Endothelial cell of hepatic sinusoid (primary cell): ENCODE measurements at regions not wholly inside any gene's neighbourhood (a gene's known extent, or its start where the extent isn't known, plus 50 kb on each side); places are given as distances from the start of the nearest gene placed in this dataset.

Experiments
- in situ Hi-C: cut with HindIII; loops from 2 replicates; pipeline ENCODE4 v1.10.0; 2017; ENCODE audit warnings: low sequenced_read_pairs

GRCh38 chr7:47724335-47724982 is 142.5 kb upstream of the TNS3 start:
- in situ Hi-C loops: no loop called here

DNA sequence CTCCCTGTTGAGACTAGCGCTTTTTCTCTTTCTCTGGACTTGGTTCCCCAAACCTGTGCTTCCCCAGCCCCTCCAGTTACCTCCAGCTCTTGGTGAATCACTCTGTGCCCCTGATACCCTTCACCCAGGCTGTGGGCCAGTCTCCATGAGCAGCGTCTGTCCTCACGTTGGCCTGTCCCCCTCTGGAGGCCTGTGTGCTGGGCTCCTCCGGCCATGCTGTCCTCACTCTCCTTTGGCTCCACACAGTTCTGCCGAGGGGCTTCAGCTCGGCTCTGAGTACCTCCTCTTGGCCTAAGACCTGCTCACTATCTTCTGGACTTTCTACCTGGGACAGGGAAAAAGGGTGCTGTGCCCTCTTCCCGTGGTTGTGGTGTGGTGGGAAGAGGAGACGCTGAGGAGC is 140.2 kb upstream of the TNS3 start:
- in situ Hi-C loops: no loop called here

DNA sequence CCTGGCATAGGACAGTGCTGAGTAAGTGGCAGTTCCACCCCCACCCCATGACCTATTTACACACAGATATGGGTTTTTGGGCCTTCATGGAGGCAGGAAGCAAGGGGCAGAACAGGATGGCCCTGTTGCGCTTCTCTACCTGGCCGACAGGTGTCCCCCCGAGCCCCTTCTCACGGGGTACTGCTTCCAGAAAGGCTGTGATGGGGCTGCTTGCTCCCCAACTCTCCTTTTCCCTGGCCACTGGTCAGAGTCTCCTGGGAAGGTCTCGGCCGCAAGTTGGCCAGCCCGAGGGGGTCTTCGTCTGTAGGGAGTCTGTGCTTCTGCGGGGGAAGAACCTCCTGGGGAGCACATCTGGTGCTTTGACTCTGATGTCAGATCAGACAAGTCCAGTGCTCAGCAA is 139.8 kb upstream of the TNS3 start:
- in situ Hi-C loops: no loop called here

GRCh38 chr7:47720907-47721244 is 139.0 kb upstream of the TNS3 start:
- in situ Hi-C loops: no loop called here

GRCh38 chr7:47720141-47720906 is 138.4 kb upstream of the TNS3 start:
- in situ Hi-C loops: no loop called here

- in situ Hi-C loops: no loop called here
Observed at GRCh38 chr7:47719675-47720074, 137.8 kb upstream of the TNS3 start.

GRCh38 chr7:47715631-47716068 is 133.7 kb upstream of the TNS3 start:
- in situ Hi-C loops: no loop called here

DNA sequence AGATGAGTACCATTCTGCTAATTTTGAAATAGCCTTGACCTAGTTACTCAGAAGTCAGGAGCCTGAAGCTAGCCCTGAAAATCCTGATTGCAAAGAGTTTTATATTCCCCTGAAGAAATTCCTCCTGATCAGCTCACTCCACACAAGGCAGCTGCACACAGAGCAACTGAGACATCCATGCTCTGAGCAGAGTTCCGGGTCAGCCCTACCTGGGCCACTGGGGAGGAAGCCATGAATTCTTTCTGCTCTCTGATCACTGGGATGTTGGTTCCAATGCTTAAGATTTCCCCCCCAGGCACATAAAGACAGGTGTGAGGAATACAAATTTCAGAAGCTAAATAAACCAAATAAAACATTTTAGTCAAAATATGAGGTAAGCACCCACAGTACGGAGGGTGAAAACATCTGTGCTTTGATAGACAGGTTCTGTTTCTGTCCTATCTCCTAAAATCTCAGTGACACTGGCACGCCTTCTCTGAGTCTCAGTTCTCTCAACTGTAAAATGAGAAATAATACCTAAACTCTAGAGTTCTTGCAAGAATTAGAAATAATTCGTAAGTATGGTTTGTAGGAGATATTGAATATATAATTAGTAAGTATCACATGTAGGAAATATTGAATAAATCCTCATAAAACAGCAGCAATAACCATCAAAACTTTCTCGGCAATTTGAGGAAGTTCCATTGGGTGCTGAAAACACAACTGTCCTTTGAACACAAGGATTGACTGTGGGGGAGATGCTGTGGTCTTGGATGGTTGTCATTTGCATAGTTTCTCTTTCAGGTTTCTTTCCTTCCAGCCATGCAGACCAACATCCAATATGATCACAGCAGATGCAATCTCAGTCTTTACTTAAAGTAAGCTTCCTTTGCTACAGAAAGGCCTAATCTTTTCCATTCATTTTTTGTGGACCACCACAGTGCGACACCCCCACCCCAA is 133.0 kb upstream of the TNS3 start:
- in situ Hi-C loops: no loop called here

- in situ Hi-C loops: no loop called here
Observed at GRCh38 chr7:47713595-47713994, 131.7 kb upstream of the TNS3 start.

GRCh38 chr7:47712416-47712815 is 130.5 kb upstream of the TNS3 start:
- in situ Hi-C loops: no loop called here

DNA sequence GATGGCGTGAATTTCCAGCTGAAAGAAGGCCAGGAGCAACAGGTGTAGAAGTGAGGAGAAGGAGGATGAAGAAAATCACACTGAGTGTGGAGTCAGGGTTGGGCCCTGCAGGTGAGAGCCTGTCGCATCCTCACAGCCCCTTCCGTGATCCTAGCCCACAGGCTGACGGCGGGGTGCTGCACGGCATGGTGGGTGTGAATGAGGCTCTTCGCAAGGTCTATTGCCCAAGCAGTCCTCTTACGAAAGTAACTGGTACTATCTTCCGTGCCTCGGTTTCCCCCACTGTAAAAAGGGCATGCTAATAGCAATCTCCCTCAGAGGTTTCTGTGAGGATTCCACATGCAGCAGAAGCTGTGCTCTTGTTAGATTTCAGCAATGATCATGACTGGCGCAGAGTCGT is 129.9 kb upstream of the TNS3 start:
- in situ Hi-C loops: no loop called here

DNA sequence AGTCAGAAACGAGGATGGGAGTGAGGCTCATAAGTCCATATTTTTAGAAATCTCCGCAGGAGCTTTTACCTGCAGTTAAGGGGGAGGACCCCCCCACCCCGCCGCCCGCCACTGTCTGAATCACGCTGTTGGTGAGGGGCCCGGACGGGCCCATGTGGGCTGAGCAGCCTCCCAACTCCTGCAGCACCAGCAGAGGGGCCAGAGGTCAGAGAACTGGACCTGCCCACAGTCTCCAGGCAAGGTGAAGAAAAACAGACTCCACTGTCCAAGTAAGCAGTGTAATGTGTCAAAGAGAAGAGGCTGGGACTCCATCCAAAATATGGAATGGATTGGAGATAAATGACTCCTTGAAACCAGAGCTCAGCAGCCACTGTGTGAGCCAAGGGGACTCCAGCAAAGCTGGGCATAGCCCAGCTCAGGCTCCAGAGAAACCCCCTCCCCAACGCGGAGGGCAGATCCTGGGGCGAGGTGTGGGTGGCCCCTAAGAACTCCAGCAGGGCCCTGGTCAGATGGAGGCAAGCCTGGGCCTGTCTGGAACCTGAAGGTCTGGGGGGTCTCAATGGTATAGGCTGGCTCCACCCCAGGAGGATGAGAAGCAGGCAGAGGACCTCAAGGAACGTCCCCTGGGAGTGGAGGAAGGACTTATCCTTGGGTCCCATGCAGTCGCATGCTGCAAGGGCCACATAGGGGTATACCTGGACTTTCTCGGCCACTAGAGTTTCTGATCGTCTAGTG is 128.5 kb upstream of the TNS3 start:
- in situ Hi-C loops: no loop called here

DNA sequence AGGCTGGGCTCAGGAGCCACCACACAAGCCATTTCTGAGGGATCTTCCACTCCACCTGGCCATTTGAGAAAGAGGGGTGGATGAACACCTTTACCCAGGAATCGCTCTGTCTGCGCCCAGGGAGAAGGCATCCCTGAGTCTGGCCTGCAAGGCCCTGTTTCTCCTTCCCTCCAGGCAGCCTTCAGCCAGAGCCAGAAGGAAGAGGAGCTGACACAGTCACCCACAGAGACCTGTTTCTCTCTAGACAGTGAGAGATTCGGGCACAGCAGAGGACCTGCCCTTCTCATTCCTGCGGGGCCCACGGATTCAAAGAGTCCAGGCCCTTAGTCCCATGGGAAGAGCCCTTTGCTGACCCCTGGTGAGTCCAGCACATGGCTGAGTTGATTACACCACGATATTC is 127.5 kb upstream of the TNS3 start:
- in situ Hi-C loops: no loop called here

DNA sequence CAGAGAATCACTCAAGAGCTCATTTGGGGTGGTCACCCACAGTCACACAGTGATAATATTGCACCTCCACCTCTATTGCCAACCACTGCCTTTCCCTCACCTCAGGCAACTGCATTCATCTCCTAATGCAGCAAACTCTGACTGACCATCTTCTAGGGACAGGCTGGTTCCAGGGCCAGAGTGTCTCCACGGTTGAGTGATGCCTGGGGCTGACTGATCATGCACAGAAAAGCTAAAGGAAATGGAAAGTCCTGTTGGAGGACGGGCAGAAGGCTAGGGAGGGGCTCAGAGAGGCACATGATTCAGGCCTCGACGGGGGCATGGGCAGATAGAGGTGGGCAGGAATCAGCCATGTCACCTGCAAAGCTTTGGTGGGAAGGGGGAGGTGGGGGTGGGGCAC is 127.1 kb upstream of the TNS3 start:
- in situ Hi-C loops: no loop called here

- in situ Hi-C loops: no loop called here
Observed at GRCh38 chr7:47707583-47707982, 125.7 kb upstream of the TNS3 start.

DNA sequence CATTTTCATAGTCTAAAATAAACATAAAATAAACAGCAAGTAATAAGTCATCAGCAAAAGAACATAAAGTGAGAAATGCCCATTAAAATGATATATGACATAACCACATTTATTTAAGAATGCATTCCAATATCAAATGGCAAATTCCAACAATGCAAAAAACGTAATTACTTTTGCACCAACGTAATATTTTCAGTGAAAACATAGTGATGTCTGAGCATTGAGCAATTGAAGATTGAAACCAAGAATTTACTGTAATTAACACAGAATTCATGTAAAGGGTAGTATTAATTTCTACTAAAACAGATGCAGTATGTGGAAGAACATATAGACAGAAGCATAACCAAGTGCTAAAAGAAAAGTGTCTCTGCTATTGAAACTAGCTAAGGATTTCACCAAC is 123.0 kb upstream of the TNS3 start:
- in situ Hi-C loops: no loop called here

DNA sequence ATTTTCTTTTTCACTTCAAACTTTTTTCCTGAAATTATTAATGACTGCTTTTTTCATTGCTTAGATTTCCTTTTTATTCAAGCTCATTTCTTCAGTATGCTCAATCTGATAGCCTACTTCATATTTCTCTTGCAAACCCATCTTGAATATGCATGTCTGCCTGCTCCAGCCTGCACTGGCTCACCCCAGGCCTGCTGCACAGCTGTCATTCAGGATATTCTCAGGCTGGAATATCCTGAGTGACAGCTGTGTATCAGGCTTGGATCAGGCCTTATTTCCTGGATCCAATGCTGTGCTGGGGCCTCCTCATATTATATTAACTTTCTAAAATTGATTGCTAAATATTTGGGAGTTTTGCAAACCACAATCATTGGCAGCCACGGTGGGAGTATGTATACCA is 120.2 kb upstream of the TNS3 start:
- in situ Hi-C loops: no loop called here

DNA sequence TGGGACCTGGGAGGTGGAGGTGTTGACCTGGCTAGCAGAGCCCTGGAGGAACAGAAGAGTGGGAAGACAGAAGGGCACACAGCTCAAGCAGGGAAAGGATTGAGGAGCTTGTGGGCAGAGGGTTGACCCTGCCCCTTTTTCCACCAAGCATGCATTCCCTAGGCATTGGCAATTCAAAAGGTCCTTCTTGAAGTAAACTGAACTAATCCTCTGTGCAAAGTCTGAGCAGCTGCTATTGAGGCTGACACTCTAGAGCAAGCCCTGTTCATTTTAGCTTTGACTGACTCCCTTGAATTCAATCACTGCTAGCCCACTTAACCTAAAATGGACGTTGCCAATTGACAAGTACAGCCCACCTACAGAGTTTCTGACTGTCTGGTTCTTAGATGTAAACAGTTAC is 116.5 kb upstream of the TNS3 start:
- in situ Hi-C loops: no loop called here

DNA sequence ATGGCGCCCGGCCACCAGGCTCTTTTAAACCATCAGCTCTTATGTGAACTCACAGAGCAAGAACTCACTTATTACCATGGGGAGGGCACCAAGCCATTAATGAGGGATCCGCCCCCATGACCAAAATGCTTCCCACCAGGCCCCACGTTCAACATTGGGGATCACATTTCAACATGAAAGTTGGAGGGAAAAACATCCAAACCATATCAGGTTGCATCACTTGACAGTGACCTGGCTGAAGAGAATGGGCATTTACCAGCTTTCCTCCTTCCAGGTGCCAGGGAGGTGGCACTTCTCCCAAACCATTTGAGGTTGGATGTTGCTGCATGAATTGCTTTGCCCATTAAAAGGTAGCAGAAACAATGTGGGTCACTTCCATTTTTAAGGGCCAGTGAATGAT is 115.6 kb upstream of the TNS3 start:
- in situ Hi-C loops: no loop called here

GRCh38 chr7:47696152-47696710 is 114.3 kb upstream of the TNS3 start:
- in situ Hi-C loops: no loop called here

DNA sequence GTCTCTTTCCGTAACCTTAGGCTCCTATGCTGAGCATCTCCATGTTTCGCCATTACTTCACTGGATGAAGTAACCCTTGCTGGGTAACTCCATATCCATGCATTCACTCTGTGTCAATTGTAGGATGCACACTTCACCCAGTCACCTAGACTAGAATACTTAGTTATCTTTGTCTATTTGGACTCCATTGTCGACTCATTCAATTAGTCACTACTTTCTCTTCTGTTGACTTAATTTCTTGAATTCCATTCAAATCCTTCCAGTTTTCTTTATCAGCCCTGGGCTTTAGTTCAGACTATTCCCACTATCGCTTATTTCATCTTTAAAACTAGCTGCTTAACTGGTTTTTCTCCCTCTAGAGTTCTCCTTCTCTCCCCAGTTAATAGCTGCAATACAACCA is 111.3 kb upstream of the TNS3 start:
- in situ Hi-C loops: no loop called here
